HG02938 (cell line): ENCODE measurements at regions not wholly inside any gene's neighbourhood (a gene's known extent, or its start where the extent isn't known, plus 50 kb on each side); places are given as distances from the start of the nearest gene placed in this dataset.
"Not testable (repeated sequence)": the region's sequence is repeated elsewhere in the genome, so short reads cannot be mapped to it uniquely, and the experiment has no call there.

Experiments
- ATAC-seq: cut with Tn5 transposase; IDR thresholded peaks from one replicate; pipeline ENCODE4 v1.9.1; 2021; ENCODE audit warnings: mild to moderate bottlenecking, moderate library complexity; ENCODE audit not compliant: unreplicated experiment

GRCh38 chr4:163077680-163078079 is 89.0 kb downstream of the NAF1 start:
- no peak for ATAC-seq

- no peak for ATAC-seq
Measured at GRCh38 chr4:163072222-163072621, 94.5 kb downstream of the NAF1 start.

- no peak for ATAC-seq
Measured at GRCh38 chr4:163071308-163071707, 95.4 kb downstream of the NAF1 start.

GRCh38 chr4:163070023-163070422 is 96.7 kb downstream of the NAF1 start:
- no peak for ATAC-seq

- no peak for ATAC-seq
Measured at GRCh38 chr4:163063891-163064290, 102.8 kb downstream of the NAF1 start.

- ATAC-seq, result peak; percentile 81
Measured at GRCh38 chr4:163048447-163048846, 118.2 kb downstream of the NAF1 start.

- peak; percentile 66 for ATAC-seq
Measured at GRCh38 chr4:163042306-163042705, 124.4 kb downstream of the NAF1 start.

GRCh38 chr4:163017135-163017534 is 149.6 kb downstream of the NAF1 start:
- no peak for ATAC-seq

GRCh38 chr4:163012816-163013215 is 153.9 kb downstream of the NAF1 start:
- ATAC-seq, result no peak

GRCh38 chr4:163003979-163004378 is 162.7 kb downstream of the NAF1 start:
- ATAC-seq, result no peak

GRCh38 chr4:162988530-162988929 is 178.2 kb downstream of the NAF1 start:
- ATAC-seq, result no peak

GRCh38 chr4:162985131-162985530 is 181.6 kb downstream of the NAF1 start:
- ATAC-seq, result no peak

- ATAC-seq, result no peak
Measured at GRCh38 chr4:162984621-162985020, 182.1 kb downstream of the NAF1 start.

GRCh38 chr4:162981823-162982222 is 184.9 kb downstream of the NAF1 start:
- ATAC-seq, result no peak

- ATAC-seq, result no peak
Measured at GRCh38 chr4:162978398-162978797, 188.3 kb downstream of the NAF1 start.

GRCh38 chr4:162977788-162978187 is 188.9 kb downstream of the NAF1 start:
- ATAC-seq, result no peak

- no peak for ATAC-seq
Measured at GRCh38 chr4:162972661-162973330, 193.9 kb downstream of the NAF1 start.

GRCh38 chr4:162969194-162969593 is 197.5 kb downstream of the NAF1 start:
- no peak for ATAC-seq

- not testable (repeated sequence) for ATAC-seq
Measured at GRCh38 chr4:162965978-162966377, 200.7 kb downstream of the NAF1 start.

- peak; percentile 52 for ATAC-seq
Measured at GRCh38 chr4:162959046-162959445, 207.6 kb downstream of the NAF1 start.

- no peak for ATAC-seq
Measured at GRCh38 chr4:162957521-162958143, 209.1 kb downstream of the NAF1 start.

GRCh38 chr4:162954976-162955375 is 211.7 kb downstream of the NAF1 start:
- no peak for ATAC-seq

GRCh38 chr4:162952232-162952631 is 214.5 kb downstream of the NAF1 start:
- no peak for ATAC-seq
